ENCODE measurements at regions not wholly inside any gene's neighbourhood (a gene's known extent, or its start where the extent isn't known, plus 50 kb on each side); places are given as distances from the start of the nearest gene placed in this dataset.

- POLR2A ChIA-PET: no interaction called here
- no peak for DNase-seq (ENCODE audit: extremely low spot score)
- TF ChIP-seq CTCF (IDR thresholded peaks at IDR 0.05; ENCODE audit: control extremely low read depth, extremely low read depth, low read depth, missing control alignments): no peak
- CTCF ChIA-PET: interaction anchor here (1.2 kb wide), 1 partner anchor 12 kb away, joined by 3 read pairs; no protein-coding TSS in a partner anchor
These were observed 491.6 kb upstream of the NECTIN3 start for GRCh38 chr3:110579840-110580550.

GRCh38 chr3:110583373-110583935, 488.2 kb upstream of the NECTIN3 start:
- ChIA-PET POLR2A (no interaction called here), CTCF (no interaction called here)
- no peak for TF ChIP-seq CTCF (IDR thresholded peaks at IDR 0.05; ENCODE audit: control extremely low read depth, extremely low read depth, low read depth, missing control alignments)
- DNase-seq (ENCODE audit: extremely low spot score): no peak

- DNase-seq (ENCODE audit: extremely low spot score): no peak
- POLR2A ChIA-PET: no interaction called here
- CTCF ChIA-PET: no interaction called here
- no peak for TF ChIP-seq CTCF (IDR thresholded peaks at IDR 0.05; ENCODE audit: control extremely low read depth, extremely low read depth, low read depth, missing control alignments)
These were observed 482.7 kb upstream of the NECTIN3 start for GRCh38 chr3:110588906-110589305.

- POLR2A ChIA-PET: no interaction called here
- DNase-seq (ENCODE audit: extremely low spot score): no peak
- CTCF ChIA-PET: no interaction called here
- no peak for TF ChIP-seq CTCF (IDR thresholded peaks at IDR 0.05; ENCODE audit: control extremely low read depth, extremely low read depth, low read depth, missing control alignments)
These were observed 482.3 kb upstream of the NECTIN3 start for GRCh38 chr3:110589341-110589740.

GRCh38 chr3:110593749-110594148, 477.9 kb upstream of the NECTIN3 start:
- no peak for TF ChIP-seq CTCF (IDR thresholded peaks at IDR 0.05; ENCODE audit: control extremely low read depth, extremely low read depth, low read depth, missing control alignments)
- DNase-seq (ENCODE audit: extremely low spot score): no peak
- POLR2A ChIA-PET: no interaction called here
- CTCF ChIA-PET: no interaction called here

GRCh38 chr3:110598847-110599490, 472.6 kb upstream of the NECTIN3 start:
- DNase-seq (ENCODE audit: extremely low spot score): no peak
- CTCF ChIA-PET: interaction anchor here (0.8 kb wide), 1 partner anchor 56 kb away, joined by 3 read pairs; no protein-coding TSS in a partner anchor
- no peak for TF ChIP-seq CTCF (IDR thresholded peaks at IDR 0.05; ENCODE audit: control extremely low read depth, extremely low read depth, low read depth, missing control alignments)
- POLR2A ChIA-PET: no interaction called here

Measured in GM10248 (cell line).